Globus pallidus (tissue), 1 donor: ENCODE measurements at regions not wholly inside any gene's neighbourhood (a gene's known extent, or its start where the extent isn't known, plus 50 kb on each side); places are given as distances from the start of the nearest gene placed in this dataset.

ENCODE experiments used
- DNase-seq: peaks from one replicate; pipeline ENCODE4 v3.0.0-alpha.2; 2015; ENCODE audit warnings: low spot score

DNA sequence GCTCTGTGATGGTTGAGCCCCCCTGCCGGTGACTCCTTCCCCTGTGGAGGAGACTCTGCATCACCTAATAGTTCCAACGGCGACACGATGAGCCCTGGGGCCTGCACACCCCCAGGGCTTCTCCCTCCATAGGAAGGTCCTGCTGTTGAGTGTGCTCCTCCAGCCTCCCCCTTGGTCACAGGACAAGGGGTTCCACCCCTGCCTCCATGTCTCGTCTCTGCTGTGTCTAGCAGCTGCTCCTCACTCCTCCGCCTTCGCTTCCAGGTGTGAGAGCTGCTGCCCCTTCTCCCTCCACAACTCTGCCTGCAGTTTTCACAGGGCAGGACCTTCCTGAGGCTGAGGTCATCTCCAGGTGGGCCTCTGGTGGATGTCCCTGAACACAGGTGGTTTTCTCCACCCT lies 1416.1 kb downstream of the TBC1D22A start:
- DNase-seq, result no peak

DNA sequence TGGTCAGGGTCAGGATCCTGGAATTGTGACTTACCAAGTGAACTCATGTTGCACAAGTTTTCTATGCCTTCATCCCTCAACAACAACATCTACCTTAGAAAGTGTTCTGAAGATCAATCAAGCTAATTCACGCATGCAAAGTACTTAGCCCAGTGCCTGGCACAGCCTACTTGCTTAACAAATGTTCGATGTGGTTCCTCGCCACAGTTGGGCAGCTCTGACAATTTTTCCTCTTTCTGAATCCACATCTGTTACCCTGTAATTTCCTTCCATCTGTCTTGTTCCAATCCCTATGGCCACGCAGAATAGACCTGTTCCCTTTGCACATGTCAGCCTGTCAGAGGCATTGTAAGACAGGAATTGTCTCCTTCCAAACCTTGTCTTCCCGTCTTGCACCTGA lies 1415.2 kb downstream of the TBC1D22A start:
- no peak for DNase-seq

DNA sequence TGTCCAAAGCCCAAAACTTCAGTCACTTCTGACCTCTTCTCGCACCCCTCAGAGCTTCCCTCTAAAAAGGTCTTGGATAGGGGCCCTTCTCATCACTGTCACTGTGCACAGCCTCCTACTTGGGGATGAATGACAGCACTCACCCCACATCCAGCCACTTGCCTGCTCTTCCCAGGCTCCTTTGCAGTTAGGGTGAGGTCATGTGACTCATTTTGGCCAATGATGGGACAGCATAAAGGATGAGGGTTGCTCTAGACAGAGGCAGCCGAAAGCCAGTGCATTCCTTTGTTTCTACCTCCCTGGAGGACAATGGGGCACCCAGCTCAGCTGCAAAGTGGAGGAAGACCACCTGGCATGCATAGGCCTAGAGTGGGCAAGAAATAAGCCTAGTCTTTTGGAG lies 1413.3 kb downstream of the TBC1D22A start:
- no peak for DNase-seq

DNA sequence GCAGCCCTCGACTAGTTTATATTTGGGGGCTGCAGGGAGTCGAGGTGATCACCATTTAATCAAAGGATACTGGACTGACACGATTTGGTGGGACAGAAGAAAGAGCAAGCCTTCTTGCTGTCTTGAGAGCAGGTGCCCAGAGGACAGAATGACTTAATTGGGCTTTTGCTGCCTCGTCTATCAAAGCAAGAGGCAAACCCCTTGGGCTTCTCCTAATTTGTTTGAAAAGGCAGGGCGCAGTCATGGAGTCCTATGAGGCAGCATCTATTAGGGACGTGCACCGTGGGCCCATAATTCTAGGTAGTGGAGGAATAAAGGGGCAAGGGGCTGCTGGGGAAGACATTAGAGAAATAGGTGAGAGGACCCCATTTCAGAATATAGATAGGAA lies 1411.3 kb downstream of the TBC1D22A start:
- no peak for DNase-seq

DNA sequence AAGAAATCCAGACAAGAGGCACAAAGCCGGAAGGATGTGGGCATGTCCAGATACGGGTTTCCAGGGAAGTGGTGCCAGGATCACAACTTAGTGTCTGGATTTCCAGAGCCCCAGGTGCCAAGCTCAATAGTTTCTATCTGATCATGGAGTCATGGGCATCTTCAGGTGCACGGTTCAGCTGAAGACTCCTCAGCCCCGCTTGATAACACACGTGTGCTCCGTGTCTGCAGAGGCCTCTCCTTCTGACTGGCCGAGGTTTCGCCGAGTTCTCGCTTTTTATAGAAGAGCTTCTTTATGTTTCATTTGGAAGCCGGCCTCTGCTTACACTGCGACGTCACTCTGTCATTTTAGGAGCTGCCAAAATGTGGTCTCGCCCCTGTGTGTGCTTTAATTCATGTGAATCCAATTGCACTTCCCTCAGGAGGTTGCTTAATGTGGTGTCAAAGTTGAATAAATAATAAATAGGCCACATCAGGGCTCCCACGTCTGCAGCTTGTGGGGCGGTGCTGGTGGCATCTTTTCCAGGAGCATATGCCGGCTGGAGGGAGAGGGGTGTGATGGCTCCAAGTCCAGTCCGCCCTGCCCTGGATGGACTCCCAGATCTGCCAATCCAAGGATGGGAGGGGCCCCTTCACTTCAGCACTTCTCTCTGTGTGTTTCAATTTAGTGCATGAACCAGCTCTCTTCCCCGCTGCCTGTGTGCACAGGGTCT lies 1410.8 kb downstream of the TBC1D22A start:
- no peak for DNase-seq

DNA sequence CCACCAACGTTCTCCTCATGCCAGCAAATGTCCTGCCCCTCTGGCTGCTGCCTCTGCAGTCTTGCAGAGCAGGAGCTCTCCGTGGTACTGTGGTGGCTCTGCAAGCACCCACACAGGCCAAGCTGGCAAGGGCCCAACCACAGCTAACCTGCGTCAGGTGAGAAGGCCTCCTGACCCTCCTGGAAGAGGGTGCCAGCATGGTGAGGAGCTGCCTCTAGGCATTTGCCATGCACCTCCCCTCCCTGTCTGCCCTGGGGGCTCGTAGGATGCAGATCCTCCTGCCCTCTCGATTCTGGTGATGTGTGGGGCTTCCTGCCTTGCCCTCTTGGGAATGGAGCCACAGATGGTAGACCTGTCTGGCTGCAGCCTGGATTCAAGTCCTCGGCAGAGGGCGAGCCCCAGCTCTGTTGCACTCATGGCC lies 1408.8 kb downstream of the TBC1D22A start:
- no peak for DNase-seq

DNA sequence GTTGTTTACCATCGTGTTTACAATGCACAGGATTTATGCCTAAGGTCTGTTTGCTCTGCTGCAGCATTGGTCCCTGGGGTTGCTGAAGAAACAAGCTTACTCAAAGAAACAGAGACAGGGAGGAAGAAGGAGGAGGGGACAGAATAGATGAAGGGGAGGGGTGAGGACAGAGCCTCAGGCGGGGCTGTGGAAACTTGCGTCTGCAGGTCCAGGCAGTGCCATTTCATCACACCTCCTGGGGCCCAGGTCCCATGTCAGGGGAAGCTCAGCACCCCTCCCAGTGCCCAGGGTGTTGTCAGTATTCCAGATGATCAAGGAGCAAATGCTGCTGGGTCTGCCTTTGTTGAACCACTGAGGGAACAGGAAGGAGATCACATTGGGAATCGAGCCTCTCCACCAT lies 1406.8 kb downstream of the TBC1D22A start:
- DNase-seq, result no peak

DNA sequence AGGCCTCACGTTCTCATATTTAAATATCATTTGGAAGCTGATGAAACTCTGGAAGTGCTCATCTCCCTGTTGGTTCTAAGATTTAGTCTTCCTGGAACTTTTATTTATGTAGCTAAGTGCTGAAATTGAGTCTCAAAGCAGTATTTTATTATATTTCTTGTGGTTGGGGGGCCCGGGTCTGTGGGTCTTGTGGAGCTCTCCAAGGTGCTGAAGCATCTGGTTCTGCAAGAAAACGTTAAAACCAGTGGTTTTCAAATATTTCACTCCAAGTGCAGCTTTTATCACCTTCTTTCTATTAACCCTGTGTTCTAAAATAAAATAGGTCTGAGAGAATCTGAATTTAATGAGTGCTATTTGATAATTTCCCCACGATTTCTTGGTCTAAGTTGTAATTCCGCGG lies 1404.8 kb downstream of the TBC1D22A start:
- no peak for DNase-seq

DNA sequence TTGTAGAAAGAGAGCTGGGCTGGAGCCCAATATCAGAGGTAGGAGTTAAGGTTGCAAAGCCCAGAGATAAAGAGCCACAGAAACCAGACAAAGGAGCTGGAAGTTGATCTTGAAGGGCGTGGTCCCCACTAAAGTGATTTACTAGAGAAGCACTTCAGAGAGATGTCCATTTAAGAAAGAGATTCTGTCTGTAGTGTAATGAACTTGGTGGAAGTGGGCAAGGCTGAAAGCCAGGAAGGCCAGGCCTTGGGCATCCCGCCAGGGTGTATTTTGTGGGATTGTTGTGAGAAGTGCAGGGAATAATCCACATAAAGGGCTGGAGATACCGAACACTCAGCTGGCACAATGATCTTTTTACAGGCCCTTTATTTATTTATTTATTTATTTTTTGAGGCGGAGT lies 1398.8 kb downstream of the TBC1D22A start:
- DNase-seq, result no peak

DNA sequence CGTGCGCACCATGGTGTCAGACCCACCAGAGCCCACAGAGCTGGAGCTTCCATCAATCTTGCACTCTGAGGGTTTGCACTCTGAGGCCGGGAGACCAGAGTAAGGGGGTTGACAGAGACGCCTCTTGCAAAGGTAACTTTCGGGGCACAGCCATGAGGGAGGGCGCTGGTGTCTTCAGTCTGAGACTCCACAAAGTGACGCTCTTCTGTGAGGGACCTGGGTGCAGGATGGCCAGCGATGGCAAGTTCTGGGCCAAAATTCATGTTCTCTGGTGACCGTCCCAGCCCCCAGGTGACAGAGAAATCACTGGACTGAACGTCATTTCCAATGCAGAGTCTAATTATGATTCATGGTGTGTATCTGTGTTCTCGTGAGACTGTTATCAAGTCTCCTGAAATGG lies 1395.2 kb downstream of the TBC1D22A start:
- no peak for DNase-seq

DNA sequence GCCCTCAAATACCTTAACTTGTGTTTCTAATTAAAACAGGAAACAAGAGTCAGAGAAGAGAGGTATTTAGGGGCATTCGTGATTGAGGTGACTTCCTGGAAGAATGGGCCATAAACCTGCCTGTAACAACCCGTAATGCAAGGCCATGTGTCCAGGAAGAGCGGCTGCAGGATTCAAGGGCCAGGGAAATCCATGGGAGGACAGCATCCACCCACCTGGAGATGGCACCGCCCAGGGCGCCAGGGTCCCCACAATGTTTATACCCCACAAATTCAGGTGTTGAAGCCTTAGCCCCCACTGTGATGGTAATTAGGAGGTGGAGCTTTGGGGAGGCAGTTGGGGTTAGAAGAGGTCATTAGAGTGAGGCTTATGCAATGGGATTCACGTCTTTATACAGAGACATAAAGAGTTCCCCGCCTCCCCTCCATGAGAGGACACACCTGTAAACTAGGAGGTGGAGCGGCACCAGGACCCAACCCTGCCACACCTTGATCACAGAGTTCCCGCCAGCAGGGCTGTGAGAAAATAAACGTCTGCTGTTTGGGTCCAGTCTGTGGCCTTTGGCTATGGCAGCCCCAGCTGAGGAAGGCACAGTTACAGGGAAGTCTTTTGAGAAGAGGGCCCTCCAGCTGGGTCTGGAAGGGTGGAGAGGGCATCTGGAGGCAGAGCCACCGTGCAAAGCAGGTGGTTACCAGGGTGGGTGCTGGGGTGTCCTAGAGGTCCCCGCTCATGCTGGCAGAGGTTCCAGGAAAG lies 1394.3 kb downstream of the TBC1D22A start:
- DNase-seq, result no peak

DNA sequence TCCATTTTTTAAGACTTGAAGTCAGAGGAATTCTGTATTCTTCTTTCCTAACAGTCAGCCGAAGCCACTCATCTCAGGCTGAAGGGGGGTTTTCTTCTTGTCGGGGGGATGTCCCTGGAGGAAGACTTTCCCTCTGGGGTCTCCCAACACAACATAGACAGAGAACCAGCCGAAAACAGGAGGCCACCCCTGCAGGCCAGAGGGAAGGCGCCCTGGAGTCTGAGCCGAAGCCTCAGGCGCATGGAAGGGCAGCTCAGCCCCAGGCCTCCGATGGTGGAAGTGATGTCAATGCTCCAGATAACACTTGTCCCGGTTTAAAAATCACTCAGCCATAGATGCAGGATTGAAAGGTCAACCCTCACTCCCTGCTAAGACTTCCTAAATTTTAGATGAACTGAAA lies 1393.0 kb downstream of the TBC1D22A start:
- no peak for DNase-seq

DNA sequence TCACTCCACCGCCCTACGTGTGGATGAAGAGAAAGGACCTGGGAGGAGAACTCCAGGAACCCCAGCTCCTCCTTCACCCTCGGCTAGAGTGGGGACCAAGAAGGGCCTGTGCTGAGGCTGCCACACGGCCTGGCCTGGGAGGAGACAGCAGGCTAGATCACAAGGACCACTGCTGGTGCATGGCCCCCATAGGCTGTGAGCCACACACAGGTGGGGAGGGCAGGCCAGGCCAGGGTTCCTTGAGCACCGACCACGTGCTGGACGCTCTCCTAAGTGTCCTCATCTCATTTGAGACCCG lies 1392.4 kb downstream of the TBC1D22A start:
- no peak for DNase-seq

DNA sequence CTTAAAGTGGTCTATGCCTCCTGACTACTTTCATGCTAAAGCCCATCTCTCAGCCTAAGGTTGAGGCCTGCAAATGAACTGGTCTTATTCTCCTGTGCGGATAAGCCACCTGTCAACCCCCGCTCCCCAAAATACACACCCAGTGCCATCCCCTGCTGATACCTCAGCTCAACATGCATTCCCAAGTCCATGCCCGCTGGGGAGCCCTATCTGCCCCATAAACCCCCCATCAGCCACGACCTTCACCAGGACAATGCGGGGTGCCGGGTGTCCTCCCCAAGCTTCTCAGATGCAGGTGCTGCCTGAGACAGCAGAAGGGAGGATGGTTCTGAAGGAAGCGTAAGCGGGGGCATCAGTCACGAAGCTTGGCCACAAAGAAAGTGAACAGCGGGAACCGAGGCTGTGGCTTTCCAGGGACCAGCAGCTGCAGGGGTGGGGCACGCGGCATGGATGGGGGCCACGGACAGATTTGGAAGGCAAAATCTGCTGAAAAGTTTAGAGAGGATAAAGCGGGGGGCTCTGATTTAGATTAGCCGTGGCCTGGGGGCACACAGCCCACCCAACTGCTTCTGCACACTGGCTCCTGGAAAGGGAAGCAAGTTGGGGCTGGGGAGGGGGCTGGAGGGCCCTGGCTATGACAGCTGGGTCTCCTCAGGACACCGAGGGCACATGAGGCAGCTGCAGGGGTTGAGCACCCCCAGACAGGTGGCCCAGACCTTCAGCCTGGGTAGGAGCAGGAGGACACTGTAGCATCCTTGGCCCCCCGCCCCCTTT lies 1391.9 kb downstream of the TBC1D22A start:
- DNase-seq, result no peak

DNA sequence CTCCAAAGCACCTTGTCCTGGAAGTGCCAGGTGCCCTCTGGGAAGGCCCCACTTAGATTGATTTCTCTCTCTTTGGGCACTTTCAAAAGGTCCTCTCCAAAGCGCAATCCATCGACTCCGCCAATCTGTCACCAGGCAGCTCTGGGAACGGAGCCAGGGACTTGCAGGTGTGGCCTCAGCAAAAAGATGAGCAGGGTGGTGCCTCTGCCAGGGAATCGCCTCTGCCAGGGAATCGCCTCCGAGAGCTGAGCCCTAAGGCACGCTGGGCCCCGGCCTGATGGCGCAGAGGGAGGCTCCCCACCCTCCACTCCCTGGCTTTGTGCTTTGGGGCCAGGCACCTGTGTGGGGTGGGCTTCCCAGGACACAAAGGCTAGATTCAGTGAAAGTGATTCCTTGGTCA lies 1391.3 kb downstream of the TBC1D22A start:
- DNase-seq, result no peak

DNA sequence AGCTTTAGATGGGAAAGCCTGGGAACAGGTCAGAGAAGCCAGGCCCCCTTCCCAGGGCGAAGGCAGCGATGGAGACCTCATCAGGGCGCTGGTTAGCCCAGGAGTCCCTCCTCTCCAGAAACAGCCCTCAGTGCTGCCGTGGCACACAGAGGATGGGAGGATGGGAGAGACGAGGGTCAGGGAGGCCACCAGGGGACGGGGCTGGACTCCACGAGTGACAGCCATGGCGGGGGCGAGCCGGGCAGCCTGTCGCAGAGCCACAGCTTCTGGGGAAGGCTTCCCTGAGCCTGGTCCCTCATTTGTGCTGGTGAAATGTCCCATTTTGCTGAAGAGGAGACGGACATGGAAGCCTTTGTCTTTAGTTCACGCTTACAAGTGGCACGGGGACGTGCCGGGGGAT lies 1390.5 kb downstream of the TBC1D22A start:
- DNase-seq, result no peak

DNA sequence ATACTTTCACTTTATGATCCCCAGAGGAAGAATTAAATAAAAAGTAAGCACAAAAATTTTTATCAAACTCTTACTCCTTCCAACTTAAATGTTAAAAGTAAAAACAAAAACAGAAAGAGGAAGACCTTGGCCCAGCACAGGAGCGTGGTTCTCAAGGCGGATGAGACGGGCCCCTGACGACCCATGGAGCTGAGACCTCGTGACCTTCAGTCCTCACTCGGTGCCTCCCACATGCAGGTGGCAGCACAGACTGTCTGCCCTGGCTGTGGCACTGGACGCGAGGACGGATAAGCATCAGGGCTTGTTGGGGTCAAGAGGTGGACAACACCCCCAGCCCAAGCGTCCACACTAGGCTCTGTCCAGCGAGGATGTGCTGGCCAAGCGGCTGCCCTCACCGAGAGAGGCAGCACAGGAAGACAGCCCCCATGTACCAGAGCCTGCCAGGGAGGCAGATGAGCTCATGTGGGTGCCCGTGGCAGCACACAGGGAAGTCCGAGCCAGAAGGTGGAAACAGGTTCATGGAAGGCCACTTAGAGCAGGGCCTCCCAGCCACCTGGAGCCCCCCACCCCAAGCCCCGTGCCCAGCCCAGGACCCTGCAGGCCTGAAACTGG lies 1389.8 kb downstream of the TBC1D22A start:
- DNase-seq, result no peak

DNA sequence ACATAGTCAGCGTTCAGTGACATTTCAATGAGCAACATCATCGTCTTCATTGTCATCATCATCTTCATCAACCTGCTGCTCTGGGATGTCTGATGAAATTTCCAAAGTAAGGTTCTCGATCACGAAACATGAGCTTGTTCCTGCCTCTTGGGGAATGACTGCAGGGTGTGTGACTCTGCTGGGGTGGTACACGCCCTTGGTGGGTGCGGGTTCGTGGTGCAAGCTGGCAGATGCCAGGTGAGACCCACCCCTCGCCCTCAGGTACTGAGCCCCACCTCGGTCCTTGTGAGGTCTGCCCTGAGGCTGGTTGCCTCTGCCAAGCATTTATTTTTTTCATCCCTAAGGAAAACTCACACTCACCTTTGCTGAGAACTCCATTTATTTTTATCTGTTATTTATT lies 1389.2 kb downstream of the TBC1D22A start:
- no peak for DNase-seq

DNA sequence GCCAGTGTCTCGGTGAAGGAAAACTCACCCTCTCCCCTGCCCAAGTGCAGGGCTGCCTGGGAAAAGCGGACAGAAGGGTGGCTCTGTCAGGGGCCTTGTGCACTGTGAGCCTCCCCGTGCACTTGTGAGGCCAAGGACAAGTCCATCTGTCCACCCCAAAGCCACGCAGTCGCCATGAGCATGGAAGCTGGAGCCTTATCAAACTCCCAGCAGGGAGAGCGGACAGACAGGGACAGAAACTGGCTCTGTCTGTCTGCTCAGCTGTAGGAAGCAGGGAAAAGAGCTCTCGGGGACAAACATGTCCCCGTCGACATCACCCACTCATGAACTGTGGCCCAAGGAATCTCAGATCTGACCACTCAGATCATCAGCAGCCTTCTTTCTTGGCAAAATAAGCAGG lies 1385.4 kb downstream of the TBC1D22A start:
- DNase-seq, result no peak

DNA sequence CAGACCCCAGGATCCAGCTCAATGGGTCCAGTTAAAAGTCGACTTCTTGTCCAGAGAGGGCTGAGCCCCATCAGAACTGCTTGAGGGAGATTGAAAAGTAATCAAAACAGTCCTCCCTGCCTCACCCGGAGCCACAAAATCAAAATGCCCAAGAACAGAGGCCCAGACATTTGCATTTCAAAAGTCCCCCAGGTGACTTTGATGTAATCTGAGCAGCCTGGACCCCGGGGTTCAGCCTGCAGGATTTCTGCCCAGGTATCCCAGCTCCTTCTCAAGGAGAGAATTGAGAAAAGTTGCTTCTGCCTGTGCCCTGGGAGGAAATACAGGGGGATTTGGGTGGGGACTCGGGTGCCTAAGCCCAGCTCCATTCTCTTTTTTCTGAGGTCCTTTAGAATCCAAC lies 1385.0 kb downstream of the TBC1D22A start:
- DNase-seq, result no peak

DNA sequence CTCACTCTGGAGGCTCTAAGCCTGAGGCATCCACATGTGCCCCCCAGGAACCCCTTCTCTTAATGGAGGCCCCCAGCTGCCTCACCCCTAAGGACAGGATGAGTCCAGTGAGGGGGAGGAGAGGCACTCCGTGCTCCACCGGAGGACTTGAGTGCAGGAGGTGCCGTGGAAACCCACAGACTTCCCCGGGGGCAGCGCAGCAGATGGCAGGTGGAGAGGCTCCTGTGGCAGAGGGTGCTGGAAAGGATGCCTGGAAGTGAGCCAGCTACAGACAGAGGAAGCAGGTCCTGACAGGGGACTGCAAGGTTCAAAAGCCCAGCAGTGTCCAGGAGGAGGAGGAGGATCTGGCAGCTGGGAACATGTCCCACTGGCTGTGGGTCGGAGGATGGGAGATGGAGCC lies 1384.0 kb downstream of the TBC1D22A start:
- no peak for DNase-seq

DNA sequence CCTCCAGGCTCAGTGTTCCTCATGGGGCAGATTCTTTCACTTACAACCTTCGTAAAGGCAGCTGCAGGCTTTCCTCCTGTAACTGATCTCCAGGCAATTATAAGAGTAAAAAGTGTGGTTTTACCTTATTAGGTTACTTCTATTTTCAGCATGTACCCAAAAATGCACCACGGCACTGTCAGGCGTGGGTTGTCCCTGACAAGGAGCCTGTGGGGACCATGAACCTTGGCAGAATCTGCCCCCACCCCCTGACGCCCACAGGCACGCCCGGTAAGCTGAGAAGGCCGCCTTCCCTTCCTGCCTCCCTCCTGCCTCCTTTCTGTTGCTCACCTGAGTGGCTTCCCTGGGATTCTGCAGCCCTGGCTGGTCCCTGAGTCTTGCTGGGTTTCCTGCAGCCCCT lies 1383.3 kb downstream of the TBC1D22A start:
- no peak for DNase-seq

DNA sequence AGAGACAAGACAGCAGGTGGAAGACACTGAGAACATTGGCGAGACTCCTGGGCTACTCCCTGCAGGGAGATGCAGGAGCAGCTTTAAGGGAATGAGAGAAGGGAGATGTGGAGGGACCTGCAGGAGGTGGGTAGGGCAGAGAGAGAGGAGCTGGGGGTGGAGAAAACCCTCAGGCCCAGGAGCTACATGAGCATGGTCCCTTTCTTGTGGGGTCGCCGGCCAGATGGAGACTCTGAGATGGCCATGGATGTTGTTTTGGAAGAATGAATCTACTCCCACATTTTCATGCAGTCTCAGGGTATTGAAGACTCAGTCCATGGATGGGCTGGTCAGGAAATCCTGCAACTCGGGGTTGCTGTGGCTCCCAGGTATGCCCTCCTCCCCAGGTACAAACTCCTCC lies 1381.9 kb downstream of the TBC1D22A start:
- DNase-seq, result no peak
